Central memory CD8-positive, alpha-beta T cell (primary cell): ENCODE measurements at regions not wholly inside any gene's neighbourhood (a gene's known extent, or its start where the extent isn't known, plus 50 kb on each side); places are given as distances from the start of the nearest gene placed in this dataset.

Source experiments
- ATAC-seq: fragments of 150-1000 bp; cut with Tn5 transposase; replicated peaks from 2 replicates; pipeline ENCODE4 v1.10.0; 2022; ENCODE audit warnings: mild to moderate bottlenecking, moderate FRiP score, moderate number of reproducible peaks; ENCODE audit not compliant: poor library complexity, severe bottlenecking; ENCODE audit errors: extremely low read depth
- DNase-seq, 2 donors: peaks; one replicate each; pipeline ENCODE4 v3.0.0; 2021; ENCODE audit warnings: low spot score in 2 of 2
- H3K27ac Mint-ChIP-seq: one replicate; pipeline ENCODE4 v1.8.0; 2022; ENCODE audit warnings: low read depth, mild to moderate bottlenecking, moderate library complexity, mixed read lengths
- H3K27me3 Mint-ChIP-seq: one replicate; pipeline ENCODE4 v1.8.0; 2022; ENCODE audit warnings: mixed read lengths
- H3K36me3 Mint-ChIP-seq: one replicate; pipeline ENCODE4 v1.8.0; 2022; ENCODE audit warnings: mild to moderate bottlenecking, moderate library complexity, mixed read lengths; ENCODE audit not compliant: insufficient read depth
- H3K4me1 Mint-ChIP-seq: one replicate; pipeline ENCODE4 v1.8.0; 2022; ENCODE audit warnings: mixed read lengths
- H3K4me3 Mint-ChIP-seq: one replicate; pipeline ENCODE4 v1.8.0; 2022; ENCODE audit warnings: mild to moderate bottlenecking, moderate library complexity, mixed read lengths
- H3K9me3 Mint-ChIP-seq: one replicate; pipeline ENCODE4 v1.8.0; 2022; ENCODE audit warnings: mixed read lengths

GRCh38 chr4:36758312-36759178, 477.1 kb downstream of the DTHD1 start:
- no peak for ATAC-seq
- no peaks in the 10 kb centered on the region for H3K27me3 Mint-ChIP-seq

GRCh38 chr4:36761607-36762006, 480.2 kb downstream of the DTHD1 start:
- DNase-seq: no peak
- H3K9me3 Mint-ChIP-seq: peaks cover 19% of the 10 kb centered on the region
- no peaks in the 10 kb centered on the region for H3K27me3 Mint-ChIP-seq
- ATAC-seq: no peak
- H3K27ac Mint-ChIP-seq: no peak overlapping the region
- H3K4me3 Mint-ChIP-seq: no peak overlapping the region
- H3K4me1 Mint-ChIP-seq: no peaks in the 10 kb centered on the region
- H3K36me3 Mint-ChIP-seq: no peaks in the 10 kb centered on the region

More at GRCh38 chr4:36758312-36759178, 477.1 kb downstream of the DTHD1 start:
- Mint-ChIP-seq H3K4me3 (no peak overlapping the region), H3K9me3 (peaks cover 19% of the 10 kb centered on the region), H3K27ac (no peak overlapping the region), H3K4me1 (no peaks in the 10 kb centered on the region), H3K36me3 (no peaks in the 10 kb centered on the region)
- no peak for DNase-seq

- Mint-ChIP-seq H3K9me3 (peaks cover 9% of the 10 kb centered on the region), H3K36me3 (no peaks in the 10 kb centered on the region), H3K4me1 (no peaks in the 10 kb centered on the region), H3K4me3 (no peak overlapping the region), H3K27ac (no peak overlapping the region), H3K27me3 (no peaks in the 10 kb centered on the region)
- no peak for ATAC-seq
- DNase-seq: no peak
Measured at GRCh38 chr4:36763814-36764213, 480.7 kb upstream of the NWD2 start.

GRCh38 chr4:36767596-36767995, 476.9 kb upstream of the NWD2 start:
- Mint-ChIP-seq H3K4me1 (no peaks in the 10 kb centered on the region), H3K4me3 (no peak overlapping the region), H3K27me3 (no peaks in the 10 kb centered on the region), H3K27ac (no peak overlapping the region), H3K9me3 (no peaks in the 10 kb centered on the region), H3K36me3 (no peaks in the 10 kb centered on the region)
- ATAC-seq: no peak
- no peak for DNase-seq

GRCh38 chr4:36771411-36772153, 473.0 kb upstream of the NWD2 start:
- Mint-ChIP-seq H3K36me3 (no peaks in the 10 kb centered on the region), H3K27ac (no peak overlapping the region), H3K9me3 (no peaks in the 10 kb centered on the region), H3K4me1 (no peaks in the 10 kb centered on the region), H3K4me3 (no peak overlapping the region), H3K27me3 (no peaks in the 10 kb centered on the region)
- ATAC-seq: no peak
- no peak for DNase-seq

- no peaks in the 10 kb centered on the region for H3K9me3 Mint-ChIP-seq
- no peak for ATAC-seq
- no peak for DNase-seq
- no peaks in the 10 kb centered on the region for H3K36me3 Mint-ChIP-seq
- H3K4me1 Mint-ChIP-seq: no peaks in the 10 kb centered on the region
- no peak overlapping the region for H3K27ac Mint-ChIP-seq
- H3K4me3 Mint-ChIP-seq: no peak overlapping the region
- no peaks in the 10 kb centered on the region for H3K27me3 Mint-ChIP-seq
Measured at GRCh38 chr4:36772154-36772516, 472.4 kb upstream of the NWD2 start.

GRCh38 chr4:36773467-36773866, 471.1 kb upstream of the NWD2 start:
- Mint-ChIP-seq H3K4me3 (no peak overlapping the region), H3K36me3 (no peaks in the 10 kb centered on the region), H3K9me3 (no peaks in the 10 kb centered on the region), H3K27ac (no peak overlapping the region), H3K27me3 (no peaks in the 10 kb centered on the region), H3K4me1 (no peaks in the 10 kb centered on the region)
- ATAC-seq (no peak), DNase-seq (no peak)

GRCh38 chr4:36775544-36775943, 469.0 kb upstream of the NWD2 start:
- Mint-ChIP-seq H3K27me3 (no peaks in the 10 kb centered on the region), H3K27ac (no peak overlapping the region), H3K4me3 (no peak overlapping the region), H3K9me3 (no peaks in the 10 kb centered on the region), H3K36me3 (no peaks in the 10 kb centered on the region), H3K4me1 (no peaks in the 10 kb centered on the region)
- ATAC-seq (no peak), DNase-seq (no peak)

- DNase-seq (no peak), ATAC-seq (no peak)
- Mint-ChIP-seq H3K4me3 (no peak overlapping the region), H3K27me3 (no peaks in the 10 kb centered on the region), H3K4me1 (no peaks in the 10 kb centered on the region), H3K36me3 (no peaks in the 10 kb centered on the region), H3K9me3 (no peaks in the 10 kb centered on the region), H3K27ac (no peak overlapping the region)
Measured at GRCh38 chr4:36779601-36780000, 464.9 kb upstream of the NWD2 start.

GRCh38 chr4:36785973-36786372, 458.6 kb upstream of the NWD2 start:
- no peak overlapping the region for H3K27ac Mint-ChIP-seq
- ATAC-seq (no peak), DNase-seq (no peak)
- H3K4me3 Mint-ChIP-seq: no peak overlapping the region
- H3K36me3 Mint-ChIP-seq: no peaks in the 10 kb centered on the region
- H3K4me1 Mint-ChIP-seq: no peaks in the 10 kb centered on the region
- H3K27me3 Mint-ChIP-seq: no peaks in the 10 kb centered on the region
- H3K9me3 Mint-ChIP-seq: no peaks in the 10 kb centered on the region

- DNase-seq: no peak
- no peaks in the 10 kb centered on the region for H3K27me3 Mint-ChIP-seq
- H3K9me3 Mint-ChIP-seq: no peaks in the 10 kb centered on the region
- H3K4me1 Mint-ChIP-seq: no peaks in the 10 kb centered on the region
- no peak overlapping the region for H3K4me3 Mint-ChIP-seq
- no peaks in the 10 kb centered on the region for H3K36me3 Mint-ChIP-seq
- H3K27ac Mint-ChIP-seq: no peak overlapping the region
- ATAC-seq: no peak
Measured at GRCh38 chr4:36786519-36786918, 458.0 kb upstream of the NWD2 start.

- Mint-ChIP-seq H3K4me1 (no peaks in the 10 kb centered on the region), H3K9me3 (peaks cover 24% of the 10 kb centered on the region), H3K4me3 (no peak overlapping the region), H3K27ac (no peak overlapping the region), H3K27me3 (no peaks in the 10 kb centered on the region), H3K36me3 (no peaks in the 10 kb centered on the region)
- no peak for DNase-seq
- no peak for ATAC-seq
Measured at GRCh38 chr4:36794716-36795115, 449.8 kb upstream of the NWD2 start.

- no peak for DNase-seq
- Mint-ChIP-seq H3K36me3 (no peaks in the 10 kb centered on the region), H3K4me3 (no peak overlapping the region), H3K27ac (no peak overlapping the region), H3K4me1 (no peaks in the 10 kb centered on the region), H3K27me3 (no peaks in the 10 kb centered on the region), H3K9me3 (no peaks in the 10 kb centered on the region)
- ATAC-seq: no peak
Measured at GRCh38 chr4:36812149-36812548, 432.4 kb upstream of the NWD2 start.
